ENCODE measurements at regions not wholly inside any gene's neighbourhood (a gene's known extent, or its start where the extent isn't known, plus 50 kb on each side); places are given as distances from the start of the nearest gene placed in this dataset.

DNA sequence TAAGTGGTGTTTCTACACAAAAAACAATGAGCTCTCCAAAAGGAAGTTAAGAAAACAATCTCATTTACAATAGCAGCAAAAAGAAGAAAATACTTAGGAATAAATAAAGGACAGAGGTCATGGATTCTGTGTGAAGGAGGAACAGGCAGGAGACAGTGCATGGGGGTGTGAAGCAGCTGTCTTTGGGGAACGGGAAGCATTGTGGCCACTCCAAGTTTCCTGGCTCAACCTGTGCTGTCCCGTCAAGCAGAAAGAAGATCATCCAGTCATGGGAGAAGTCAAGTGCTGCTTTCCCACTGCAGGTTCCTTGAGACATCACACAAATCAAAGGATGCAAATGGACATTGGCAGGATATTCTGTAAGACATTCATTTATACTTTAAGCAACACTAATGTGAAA lies 66.1 kb upstream of the MAML3 start:
- TF ChIP-seq, protein P1, sequence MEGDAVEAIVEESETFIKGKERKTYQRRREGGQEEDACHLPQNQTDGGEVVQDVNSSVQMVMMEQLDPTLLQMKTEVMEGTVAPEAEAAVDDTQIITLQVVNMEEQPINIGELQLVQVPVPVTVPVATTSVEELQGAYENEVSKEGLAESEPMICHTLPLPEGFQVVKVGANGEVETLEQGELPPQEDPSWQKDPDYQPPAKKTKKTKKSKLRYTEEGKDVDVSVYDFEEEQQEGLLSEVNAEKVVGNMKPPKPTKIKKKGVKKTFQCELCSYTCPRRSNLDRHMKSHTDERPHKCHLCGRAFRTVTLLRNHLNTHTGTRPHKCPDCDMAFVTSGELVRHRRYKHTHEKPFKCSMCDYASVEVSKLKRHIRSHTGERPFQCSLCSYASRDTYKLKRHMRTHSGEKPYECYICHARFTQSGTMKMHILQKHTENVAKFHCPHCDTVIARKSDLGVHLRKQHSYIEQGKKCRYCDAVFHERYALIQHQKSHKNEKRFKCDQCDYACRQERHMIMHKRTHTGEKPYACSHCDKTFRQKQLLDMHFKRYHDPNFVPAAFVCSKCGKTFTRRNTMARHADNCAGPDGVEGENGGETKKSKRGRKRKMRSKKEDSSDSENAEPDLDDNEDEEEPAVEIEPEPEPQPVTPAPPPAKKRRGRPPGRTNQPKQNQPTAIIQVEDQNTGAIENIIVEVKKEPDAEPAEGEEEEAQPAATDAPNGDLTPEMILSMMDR (IDR thresholded peaks at IDR 0.05): no peak
- no peak for TF ChIP-seq EZH2 (IDR thresholded peaks at IDR 0.05; ENCODE audit: borderline replicate concordance, insufficient read depth, low read depth, low read length, poor library complexity, severe bottlenecking)

Data from B cell (primary cell).